GM20000 (cell line): ENCODE measurements at regions not wholly inside any gene's neighbourhood (a gene's known extent, or its start where the extent isn't known, plus 50 kb on each side); places are given as distances from the start of the nearest gene placed in this dataset.
"Not testable (repeated sequence)": the region's sequence is repeated elsewhere in the genome, so short reads cannot be mapped to it uniquely, and the experiment has no call there.

ENCODE experiments used
- DNase-seq: peaks from one replicate; pipeline ENCODE4 v3.0.0; 2012; ENCODE audit warnings: low spot score
- TF ChIP-seq, protein P1 (sequence below): IDR thresholded peaks from 2 replicates; pipeline ENCODE4 v1.5.1; 2012; ENCODE audit warnings: mild to moderate bottlenecking, control low read depth; ENCODE audit errors: extremely low read depth, missing control alignments

DNA sequence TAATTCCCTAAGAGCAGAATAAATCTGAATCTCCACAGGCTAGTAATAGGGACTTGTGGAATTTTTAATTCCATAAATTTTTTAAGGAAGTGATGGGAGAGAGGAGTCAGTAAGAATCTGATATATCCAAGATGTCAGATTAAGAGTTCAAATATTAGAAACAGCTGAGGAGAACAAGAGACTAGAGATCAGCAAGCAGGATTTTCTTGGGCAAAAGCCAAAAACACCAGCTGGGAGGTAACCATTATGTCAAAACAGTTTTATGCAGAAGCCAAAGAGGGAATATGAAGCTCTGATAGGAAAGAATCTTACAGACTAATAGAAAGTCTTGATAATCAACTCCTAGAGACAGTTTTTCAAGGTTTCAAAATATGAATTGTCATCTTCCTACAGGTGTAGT, 72.2 kb upstream of the RBPJ start:
- no peak for DNase-seq
- TF ChIP-seq, protein P1, sequence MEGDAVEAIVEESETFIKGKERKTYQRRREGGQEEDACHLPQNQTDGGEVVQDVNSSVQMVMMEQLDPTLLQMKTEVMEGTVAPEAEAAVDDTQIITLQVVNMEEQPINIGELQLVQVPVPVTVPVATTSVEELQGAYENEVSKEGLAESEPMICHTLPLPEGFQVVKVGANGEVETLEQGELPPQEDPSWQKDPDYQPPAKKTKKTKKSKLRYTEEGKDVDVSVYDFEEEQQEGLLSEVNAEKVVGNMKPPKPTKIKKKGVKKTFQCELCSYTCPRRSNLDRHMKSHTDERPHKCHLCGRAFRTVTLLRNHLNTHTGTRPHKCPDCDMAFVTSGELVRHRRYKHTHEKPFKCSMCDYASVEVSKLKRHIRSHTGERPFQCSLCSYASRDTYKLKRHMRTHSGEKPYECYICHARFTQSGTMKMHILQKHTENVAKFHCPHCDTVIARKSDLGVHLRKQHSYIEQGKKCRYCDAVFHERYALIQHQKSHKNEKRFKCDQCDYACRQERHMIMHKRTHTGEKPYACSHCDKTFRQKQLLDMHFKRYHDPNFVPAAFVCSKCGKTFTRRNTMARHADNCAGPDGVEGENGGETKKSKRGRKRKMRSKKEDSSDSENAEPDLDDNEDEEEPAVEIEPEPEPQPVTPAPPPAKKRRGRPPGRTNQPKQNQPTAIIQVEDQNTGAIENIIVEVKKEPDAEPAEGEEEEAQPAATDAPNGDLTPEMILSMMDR = no peak

DNA sequence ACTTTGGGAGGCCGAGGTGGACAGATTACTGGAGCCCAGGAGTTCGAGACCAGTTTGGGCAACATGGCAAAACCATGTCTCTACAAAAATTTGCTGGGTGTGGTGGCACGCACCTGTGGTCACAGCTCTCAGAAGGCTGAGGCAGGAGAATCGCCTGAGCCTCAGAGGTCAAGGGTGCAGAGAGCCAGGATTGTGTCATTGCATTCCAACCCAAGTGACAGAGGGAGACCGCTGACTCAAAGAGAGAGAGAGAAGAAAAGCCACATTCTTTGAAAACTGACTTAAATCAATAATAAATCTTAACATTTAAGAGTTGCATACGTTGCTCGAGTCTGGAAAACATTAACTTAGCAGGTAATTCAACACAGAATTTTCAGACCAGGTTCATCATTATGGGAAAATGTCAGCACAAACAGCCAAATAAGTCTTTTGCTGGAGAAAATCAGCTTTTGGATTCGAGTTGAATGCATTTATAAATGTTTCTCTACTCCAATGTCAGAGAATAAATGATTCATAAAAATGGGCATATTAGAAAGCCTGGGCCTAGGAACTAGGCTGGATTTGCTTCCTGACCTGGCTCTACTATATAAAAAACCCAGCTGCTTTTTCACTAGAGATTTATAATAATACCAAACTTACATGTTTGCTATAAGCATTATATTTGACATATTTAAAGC, 68.3 kb upstream of the RBPJ start:
- TF ChIP-seq, protein P1 = no peak
- DNase-seq = no peak

DNA sequence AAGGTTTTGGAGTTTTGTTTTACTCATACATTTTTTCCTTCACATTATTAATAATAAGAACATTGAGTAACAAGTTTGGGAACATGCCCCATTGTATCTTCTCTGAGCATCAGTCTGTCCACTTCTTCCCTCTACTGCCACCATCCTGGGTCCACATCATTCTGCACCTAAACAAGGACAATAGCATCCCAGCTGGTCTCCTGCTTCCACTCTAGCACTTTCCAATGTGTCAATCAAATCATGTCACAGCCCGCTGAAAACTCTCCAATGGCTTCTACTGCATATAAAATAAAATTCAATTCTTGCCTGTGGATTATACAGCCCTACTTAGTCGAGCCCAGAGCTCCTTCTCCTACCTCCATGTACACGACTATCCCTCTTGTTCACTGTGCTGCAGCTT, 66.8 kb upstream of the RBPJ start:
- TF ChIP-seq, protein P1 = no peak
- no peak for DNase-seq

DNA sequence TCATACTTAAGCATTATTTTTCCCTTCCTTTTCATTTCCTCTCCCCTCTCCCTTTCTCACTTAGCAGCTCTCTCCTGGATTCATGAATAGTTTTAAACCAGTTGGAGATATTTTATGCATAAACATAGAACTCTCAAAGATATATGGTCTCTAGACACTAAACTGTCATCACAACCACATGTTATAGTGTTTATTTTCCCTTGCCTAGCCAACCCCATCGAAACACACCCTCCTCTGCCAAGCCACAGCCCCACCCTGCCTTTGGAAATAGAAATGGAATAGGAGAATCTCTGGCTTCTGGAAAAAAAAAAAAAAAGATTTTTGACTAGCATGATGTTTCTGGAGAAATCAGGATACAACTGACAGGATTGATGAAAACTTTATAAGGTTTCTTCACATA, 64.8 kb upstream of the RBPJ start:
- DNase-seq = no peak
- TF ChIP-seq, protein P1 = no peak

DNA sequence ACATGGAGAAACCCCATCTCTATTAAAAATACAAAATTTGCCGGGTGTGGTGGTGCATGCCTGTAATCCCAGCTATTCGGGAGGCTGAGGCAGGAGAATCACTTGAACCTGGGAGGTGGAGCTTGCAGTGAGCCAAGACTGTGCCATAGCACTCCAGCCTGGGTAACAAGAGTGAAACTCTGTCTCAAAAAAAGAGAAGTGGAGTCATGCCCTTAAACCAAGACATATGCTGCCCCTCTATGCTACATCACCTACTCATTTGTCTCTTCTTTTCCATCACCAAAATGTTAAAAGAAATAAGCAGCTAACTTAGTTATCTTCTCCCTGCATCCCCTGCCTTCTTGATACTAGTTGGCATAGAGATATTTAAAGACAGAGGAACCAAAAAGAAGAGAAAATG, 63.4 kb upstream of the RBPJ start:
- DNase-seq = not testable (repeated sequence)

DNA sequence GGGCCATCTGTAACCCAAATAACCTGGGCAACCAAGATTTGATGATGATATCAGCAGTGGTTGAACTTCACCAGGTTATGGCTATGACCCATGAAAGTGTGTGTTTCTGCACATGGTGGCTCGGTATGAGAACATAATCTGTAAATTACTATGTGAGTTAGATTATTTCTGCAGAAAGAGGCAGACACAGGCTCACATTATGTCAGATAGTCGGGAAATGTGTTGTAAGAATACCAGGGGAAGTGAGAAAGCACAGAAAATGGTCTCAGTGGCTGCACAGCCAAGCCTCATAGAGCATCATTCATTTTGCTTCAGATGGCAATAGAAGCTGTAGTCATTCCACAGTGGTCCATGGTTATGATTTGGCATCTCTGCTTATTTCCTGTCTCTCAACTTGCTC, 63.0 kb upstream of the RBPJ start:
- TF ChIP-seq, protein P1 = no peak
- DNase-seq = peak; percentile 20

DNA sequence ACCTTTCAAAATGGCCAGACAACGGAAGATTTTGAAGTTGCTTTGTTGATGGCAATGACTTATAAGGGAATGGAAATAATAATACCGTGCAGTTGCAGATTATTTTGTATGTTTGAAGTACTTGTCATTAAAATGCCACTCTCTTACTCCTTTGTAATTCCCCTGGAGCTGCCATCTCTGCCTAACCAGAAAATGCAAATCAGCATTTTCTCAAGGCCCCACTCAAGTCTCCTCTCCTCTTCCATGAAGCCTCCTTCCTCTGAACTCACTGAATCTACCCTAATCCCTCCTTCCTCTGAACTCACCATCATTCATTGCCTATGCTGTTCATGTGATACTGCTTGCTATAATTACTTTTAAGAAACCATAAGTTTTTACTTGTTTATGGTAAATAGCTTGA, 60.2 kb upstream of the RBPJ start:
- DNase-seq = no peak
- TF ChIP-seq, protein P1 = no peak

DNA sequence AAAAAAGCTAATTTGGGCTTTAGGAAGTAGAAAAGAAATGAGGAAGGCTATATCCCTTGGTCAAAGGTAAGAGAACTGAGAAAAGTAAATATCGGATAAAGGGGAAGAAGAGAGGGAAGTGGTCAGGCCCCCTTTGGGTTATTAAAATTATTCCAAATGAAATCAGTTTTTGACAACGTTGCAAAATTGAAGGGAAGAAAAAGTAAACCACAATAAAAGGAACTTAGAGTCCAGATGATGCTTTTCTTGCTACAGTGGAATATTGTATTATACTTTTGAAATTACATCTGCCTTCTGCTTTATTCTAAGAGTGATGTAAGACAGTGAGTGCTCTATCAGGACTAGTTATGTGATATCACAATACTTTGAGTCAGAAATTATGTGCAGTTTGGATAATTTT, 59.4 kb upstream of the RBPJ start:
- TF ChIP-seq, protein P1 = no peak
- no peak for DNase-seq
